DOHH2 (cell line): ENCODE measurements at regions not wholly inside any gene's neighbourhood (a gene's known extent, or its start where the extent isn't known, plus 50 kb on each side); places are given as distances from the start of the nearest gene placed in this dataset.

Source experiments
- H3F3A ChIP-seq: fragments of 200-600 bp; sonication (generic), shearing (Covaris generic); 2 replicates; pipeline ENCODE4 v1.6.0; 2016; ENCODE audit warnings: antibody characterized with exemption, mild to moderate bottlenecking; ENCODE audit not compliant: control insufficient read depth, insufficient read depth
- H3K27ac ChIP-seq: fragments of 200-600 bp; sonication (generic); 2 replicates; pipeline ENCODE4 v1.5.1; 2014; ENCODE audit warnings: low read depth, mild to moderate bottlenecking, low read length, moderate library complexity
- H3K27me3 ChIP-seq: fragments of 200-600 bp; sonication (generic); 2 replicates; pipeline ENCODE4 v1.6.1; 2014; ENCODE audit warnings: mild to moderate bottlenecking, low read length, mixed read lengths; ENCODE audit not compliant: control insufficient read depth
- H3K36me3 ChIP-seq: fragments of 200-600 bp; sonication (generic); 2 replicates; pipeline ENCODE4 v1.6.1; 2014; ENCODE audit warnings: mild to moderate bottlenecking, low read length, moderate library complexity, mixed read lengths; ENCODE audit not compliant: control insufficient read depth
- H3K4me1 ChIP-seq: fragments of 200-600 bp; sonication (generic); 2 replicates; pipeline ENCODE4 v1.6.1; 2014; ENCODE audit warnings: mild to moderate bottlenecking, low read length, mixed read lengths; ENCODE audit not compliant: control insufficient read depth
- H3K4me2 ChIP-seq: fragments of 200-600 bp; sonication (generic); 2 replicates; pipeline ENCODE4 v1.6.0; 2014; ENCODE audit warnings: mild to moderate bottlenecking, low read length, moderate library complexity
- H3K4me3 ChIP-seq: fragments of 200-600 bp; sonication (generic); 2 replicates; pipeline ENCODE4 v1.5.1; 2014; ENCODE audit warnings: mild to moderate bottlenecking, low read length, mixed read lengths
- H3K79me2 ChIP-seq: fragments of 200-600 bp; sonication (generic); 2 replicates; pipeline ENCODE4 v1.6.1; 2014; ENCODE audit warnings: mild to moderate bottlenecking, low read length, mixed read lengths; ENCODE audit not compliant: control insufficient read depth
- H3K9me2 ChIP-seq: fragments of 200-600 bp; sonication (generic); replicated peaks from 2 replicates; pipeline ENCODE4 v1.6.1; 2014; ENCODE audit warnings: mild to moderate bottlenecking, low read length, mixed read lengths; ENCODE audit not compliant: control insufficient read depth
- H3K9me3 ChIP-seq: fragments of 200-600 bp; sonication (generic); 2 replicates; pipeline ENCODE4 v1.6.1; 2014; ENCODE audit warnings: antibody characterized with exemption, low read length, mixed read lengths; ENCODE audit not compliant: control insufficient read depth, insufficient read depth
- H4K20me1 ChIP-seq: fragments of 200-600 bp; sonication (generic); 2 replicates; pipeline ENCODE4 v1.6.0; 2014; ENCODE audit warnings: low read depth, mild to moderate bottlenecking, antibody characterized with exemption, low read length, moderate library complexity; ENCODE audit not compliant: control insufficient read depth, insufficient read depth
- EZH2phosphoT487 ChIP-seq: fragments of 200-600 bp; sonication (generic); IDR thresholded peaks from 2 replicates; pipeline ENCODE4 v1.6.1; 2017; ENCODE audit warnings: borderline replicate concordance, mild to moderate bottlenecking, antibody characterized with exemption, low read length, moderate library complexity, mixed read lengths
- TF ChIP-seq, protein P1 (sequence below): fragments of 200-600 bp; sonication (generic); IDR thresholded peaks from one replicate; pipeline ENCODE4 v1.5.1; 2014; ENCODE audit warnings: antibody characterized with exemption, mild to moderate bottlenecking, low read depth, low read length; ENCODE audit not compliant: poor library complexity, severe bottlenecking

DNA sequence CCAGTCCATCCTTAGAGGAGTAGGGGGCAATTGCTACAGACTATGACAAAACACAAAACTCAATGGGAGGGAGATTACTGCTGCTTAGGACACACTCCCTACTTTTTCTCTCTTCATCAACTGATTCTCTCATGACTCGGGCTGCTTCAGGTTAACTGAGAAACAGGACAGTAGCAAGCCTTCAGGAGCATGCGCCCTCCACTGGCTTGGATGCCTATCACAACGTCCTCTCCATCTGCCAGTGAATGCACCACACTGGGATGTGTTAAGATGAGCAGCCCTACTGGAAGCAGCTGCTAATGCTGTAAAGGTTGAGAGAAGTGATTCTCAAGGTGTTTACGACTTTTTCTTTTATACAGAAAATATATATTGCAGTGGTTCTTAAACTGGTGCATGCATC lies 542.3 kb downstream of the EDEM1 start:
- TF ChIP-seq, protein P1, sequence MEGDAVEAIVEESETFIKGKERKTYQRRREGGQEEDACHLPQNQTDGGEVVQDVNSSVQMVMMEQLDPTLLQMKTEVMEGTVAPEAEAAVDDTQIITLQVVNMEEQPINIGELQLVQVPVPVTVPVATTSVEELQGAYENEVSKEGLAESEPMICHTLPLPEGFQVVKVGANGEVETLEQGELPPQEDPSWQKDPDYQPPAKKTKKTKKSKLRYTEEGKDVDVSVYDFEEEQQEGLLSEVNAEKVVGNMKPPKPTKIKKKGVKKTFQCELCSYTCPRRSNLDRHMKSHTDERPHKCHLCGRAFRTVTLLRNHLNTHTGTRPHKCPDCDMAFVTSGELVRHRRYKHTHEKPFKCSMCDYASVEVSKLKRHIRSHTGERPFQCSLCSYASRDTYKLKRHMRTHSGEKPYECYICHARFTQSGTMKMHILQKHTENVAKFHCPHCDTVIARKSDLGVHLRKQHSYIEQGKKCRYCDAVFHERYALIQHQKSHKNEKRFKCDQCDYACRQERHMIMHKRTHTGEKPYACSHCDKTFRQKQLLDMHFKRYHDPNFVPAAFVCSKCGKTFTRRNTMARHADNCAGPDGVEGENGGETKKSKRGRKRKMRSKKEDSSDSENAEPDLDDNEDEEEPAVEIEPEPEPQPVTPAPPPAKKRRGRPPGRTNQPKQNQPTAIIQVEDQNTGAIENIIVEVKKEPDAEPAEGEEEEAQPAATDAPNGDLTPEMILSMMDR = no peak
- no peak for TF ChIP-seq EZH2phosphoT487
- Histone ChIP-seq H3K4me1 (no peaks in the 10 kb centered on the region), H4K20me1 (no peaks in the 10 kb centered on the region), H3F3A (no peaks in the 10 kb centered on the region), H3K9me3 (no peaks in the 10 kb centered on the region), H3K79me2 (no peaks in the 10 kb centered on the region), H3K4me3 (no peak overlapping the region), H3K36me3 (no peaks in the 10 kb centered on the region), H3K9me2 (no peaks in the 10 kb centered on the region), H3K27ac (no peak overlapping the region), H3K4me2 (no peak overlapping the region), H3K27me3 (no peaks in the 10 kb centered on the region)

- no peaks in the 10 kb centered on the region for H3F3A ChIP-seq
- H3K79me2 ChIP-seq = no peaks in the 10 kb centered on the region
- no peak overlapping the region for H3K27ac ChIP-seq
- no peaks in the 10 kb centered on the region for H3K9me3 ChIP-seq
- H3K4me3 ChIP-seq = no peak overlapping the region
- H4K20me1 ChIP-seq = no peaks in the 10 kb centered on the region
- no peak for TF ChIP-seq EZH2phosphoT487
- TF ChIP-seq, protein P1 = peak; percentile 27
- no peaks in the 10 kb centered on the region for H3K27me3 ChIP-seq
- H3K36me3 ChIP-seq = no peaks in the 10 kb centered on the region
- no peaks in the 10 kb centered on the region for H3K9me2 ChIP-seq
- no peaks in the 10 kb centered on the region for H3K4me1 ChIP-seq
- H3K4me2 ChIP-seq = no peak overlapping the region
Measured at GRCh38 chr3:5731100-5731499, 543.6 kb downstream of the EDEM1 start.

- Histone ChIP-seq H3K36me3 (no peaks in the 10 kb centered on the region), H3K4me3 (no peak overlapping the region), H3K9me2 (no peaks in the 10 kb centered on the region), H3K9me3 (no peaks in the 10 kb centered on the region), H3K79me2 (no peaks in the 10 kb centered on the region), H3K27ac (no peak overlapping the region), H4K20me1 (no peaks in the 10 kb centered on the region), H3K4me2 (no peak overlapping the region), H3K4me1 (no peaks in the 10 kb centered on the region), H3F3A (no peaks in the 10 kb centered on the region), H3K27me3 (no peaks in the 10 kb centered on the region)
- TF ChIP-seq EZH2phosphoT487 = no peak
- TF ChIP-seq, protein P1 = no peak
Measured at GRCh38 chr3:5732081-5732480, 544.6 kb downstream of the EDEM1 start.

GRCh38 chr3:5733995-5734394 lies 546.5 kb downstream of the EDEM1 start:
- no peak overlapping the region for H3K27ac ChIP-seq
- H3K27me3 ChIP-seq = no peaks in the 10 kb centered on the region
- no peaks in the 10 kb centered on the region for H3K36me3 ChIP-seq
- no peak overlapping the region for H3K4me3 ChIP-seq
- no peaks in the 10 kb centered on the region for H3K79me2 ChIP-seq
- no peak overlapping the region for H3K4me2 ChIP-seq
- H3K9me3 ChIP-seq = no peaks in the 10 kb centered on the region
- TF ChIP-seq, protein P1 = no peak
- no peak for TF ChIP-seq EZH2phosphoT487
- H3K9me2 ChIP-seq = no peaks in the 10 kb centered on the region
- no peaks in the 10 kb centered on the region for H3K4me1 ChIP-seq
- no peaks in the 10 kb centered on the region for H3F3A ChIP-seq
- no peaks in the 10 kb centered on the region for H4K20me1 ChIP-seq
